ENCODE measurements at regions not wholly inside any gene's neighbourhood (a gene's known extent, or its start where the extent isn't known, plus 50 kb on each side); places are given as distances from the start of the nearest gene placed in this dataset.

GRCh38 chr4:138035781-138036258 lies 206.3 kb downstream of the SLC7A11 start:
- intact Hi-C loops (cut with DNase I), result loop anchor here (5.0 kb wide), 4 partner anchors 46 to 836 kb away; no protein-coding TSS in a partner anchor

GRCh38 chr4:138034871-138035270 lies 207.3 kb downstream of the SLC7A11 start:
- Histone ChIP-seq H3K9ac (ENCODE audit: low read depth in 2 of 2, low read length in 2 of 2) (no peak overlapping the region), H3K4me1 (no peaks in the 10 kb centered on the region), H3K9me3 (no peaks in the 10 kb centered on the region), H3K36me3 (no peaks in the 10 kb centered on the region), H3K27ac (no peak overlapping the region), H3K4me3 (no peak overlapping the region), H3K27me3 (no peaks in the 10 kb centered on the region)
- DNase-seq, result no peak
- intact Hi-C loops (cut with DNase I), result loop anchor here (5.0 kb wide), 4 partner anchors 47 to 837 kb away; no protein-coding TSS in a partner anchor
- no peak for TF ChIP-seq CTCF (IDR thresholded peaks at IDR 0.05)

More at GRCh38 chr4:138035781-138036258, 206.3 kb downstream of the SLC7A11 start:
- peak; percentile 55 for TF ChIP-seq CTCF (IDR thresholded peaks at IDR 0.05)
- DNase-seq, result no peak
- Histone ChIP-seq H3K36me3 (no peaks in the 10 kb centered on the region), H3K27me3 (no peaks in the 10 kb centered on the region), H3K4me3 (no peak overlapping the region), H3K9me3 (no peaks in the 10 kb centered on the region), H3K9ac (ENCODE audit: low read depth in 2 of 2, low read length in 2 of 2) (no peak overlapping the region), H3K4me1 (no peaks in the 10 kb centered on the region), H3K27ac (no peak overlapping the region)

- Histone ChIP-seq H3K4me3 (no peak overlapping the region), H3K9me3 (no peaks in the 10 kb centered on the region), H3K36me3 (no peaks in the 10 kb centered on the region), H3K27me3 (no peaks in the 10 kb centered on the region), H3K27ac (no peak overlapping the region), H3K9ac (ENCODE audit: low read depth in 2 of 2, low read length in 2 of 2) (no peak overlapping the region), H3K4me1 (no peaks in the 10 kb centered on the region)
- DNase-seq, result no peak
- intact Hi-C loops (cut with DNase I), result no loop called here
- no peak for TF ChIP-seq CTCF (IDR thresholded peaks at IDR 0.05)
Observed at GRCh38 chr4:138032222-138032621, 209.9 kb downstream of the SLC7A11 start.

- no peaks in the 10 kb centered on the region for H3K4me1 ChIP-seq
- no peak overlapping the region for H3K9ac ChIP-seq (ENCODE audit: low read depth in 2 of 2, low read length in 2 of 2)
- no peak overlapping the region for H3K4me3 ChIP-seq
- no peak for TF ChIP-seq CTCF (IDR thresholded peaks at IDR 0.05)
- H3K27me3 ChIP-seq, result no peaks in the 10 kb centered on the region
- H3K27ac ChIP-seq, result no peak overlapping the region
- no peaks in the 10 kb centered on the region for H3K9me3 ChIP-seq
- intact Hi-C loops (cut with DNase I), result no loop called here
- no peak for DNase-seq
- no peaks in the 10 kb centered on the region for H3K36me3 ChIP-seq
Observed at GRCh38 chr4:138030375-138030774, 211.8 kb downstream of the SLC7A11 start.

GRCh38 chr4:138028923-138029322 lies 213.2 kb downstream of the SLC7A11 start:
- Histone ChIP-seq H3K4me3 (no peak overlapping the region), H3K9me3 (no peaks in the 10 kb centered on the region), H3K27ac (no peak overlapping the region), H3K27me3 (no peaks in the 10 kb centered on the region), H3K4me1 (no peaks in the 10 kb centered on the region), H3K36me3 (no peaks in the 10 kb centered on the region), H3K9ac (ENCODE audit: low read depth in 2 of 2, low read length in 2 of 2) (no peak overlapping the region)
- no peak for DNase-seq
- TF ChIP-seq CTCF (IDR thresholded peaks at IDR 0.05), result no peak
- intact Hi-C loops (cut with DNase I), result no loop called here
